SHP77 (cell line): ENCODE measurements at regions not wholly inside any gene's neighbourhood (a gene's known extent, or its start where the extent isn't known, plus 50 kb on each side); places are given as distances from the start of the nearest gene placed in this dataset.
"Not testable (repeated sequence)": the region's sequence is repeated elsewhere in the genome, so short reads cannot be mapped to it uniquely, and the experiment has no call there.

Experiments used
- DNase-seq, 2 experiments: peaks; one replicate each; lab custom pipeline; 2025; lab: John Stamatoyannopoulos, UW

DNA sequence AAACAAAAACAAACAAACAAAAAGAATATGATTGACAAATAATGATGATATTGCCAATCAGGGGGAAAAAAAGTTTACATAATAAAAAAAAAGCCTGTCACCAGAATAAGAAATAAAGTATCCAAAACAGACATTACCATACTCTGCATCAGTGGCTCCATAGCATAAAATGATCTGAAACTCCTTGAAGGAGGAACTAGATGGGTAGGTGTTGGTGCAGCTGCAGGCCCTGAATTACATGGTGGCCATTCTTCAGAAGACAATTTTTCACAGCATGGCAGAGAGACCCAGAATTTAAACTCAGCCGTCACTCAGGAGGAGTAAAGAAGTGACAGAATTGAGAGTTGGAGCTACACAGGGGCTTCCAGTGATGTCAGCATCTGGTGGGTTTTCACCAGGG is 60.2 kb downstream of the GLUL start:
- DNase-seq = no peak

DNA sequence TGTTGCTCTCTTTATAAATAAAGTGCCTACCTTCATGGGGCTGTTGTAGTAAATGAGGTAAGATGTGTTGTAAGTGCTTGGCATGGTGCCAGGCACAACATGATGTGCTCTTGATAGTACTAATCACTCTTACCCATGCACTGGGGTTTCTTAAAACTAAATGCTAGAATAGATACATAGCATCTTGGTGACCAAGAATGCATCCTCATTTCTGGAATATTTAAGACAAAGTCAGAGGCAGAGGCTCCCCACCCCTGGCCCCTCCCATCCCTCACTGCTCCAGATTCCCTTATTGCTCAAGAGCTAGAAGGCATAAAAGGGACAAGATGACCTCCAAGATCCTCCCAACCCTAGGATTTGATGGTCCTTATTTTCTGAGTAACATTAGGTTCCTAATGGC is 61.3 kb downstream of the GLUL start:
- DNase-seq = no peak

GRCh38 chr1:182329471-182329870 is 62.1 kb downstream of the GLUL start:
- no peak for DNase-seq

- no peak for DNase-seq
Measured at GRCh38 chr1:182328591-182328990, 63.0 kb downstream of the GLUL start.

DNA sequence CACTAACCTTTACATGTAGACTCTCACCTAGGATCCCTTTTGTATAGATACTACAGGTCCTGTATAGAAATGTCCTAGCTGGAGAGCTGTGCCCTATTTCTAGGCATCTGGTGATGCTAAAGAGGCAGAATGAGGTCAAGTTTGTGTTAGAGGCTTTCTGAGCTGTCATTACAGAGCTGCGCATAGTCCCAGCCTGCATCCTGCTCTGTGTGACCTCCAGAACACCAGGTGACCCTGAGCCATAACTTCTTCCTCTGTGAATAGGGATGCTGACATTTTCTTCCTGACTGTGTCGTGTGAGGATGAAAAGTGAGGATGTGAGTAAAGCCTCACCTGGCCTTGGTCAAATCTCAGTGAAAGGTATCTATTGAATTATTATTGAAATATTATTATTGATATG is 66.3 kb downstream of the GLUL start:
- DNase-seq = no peak

DNA sequence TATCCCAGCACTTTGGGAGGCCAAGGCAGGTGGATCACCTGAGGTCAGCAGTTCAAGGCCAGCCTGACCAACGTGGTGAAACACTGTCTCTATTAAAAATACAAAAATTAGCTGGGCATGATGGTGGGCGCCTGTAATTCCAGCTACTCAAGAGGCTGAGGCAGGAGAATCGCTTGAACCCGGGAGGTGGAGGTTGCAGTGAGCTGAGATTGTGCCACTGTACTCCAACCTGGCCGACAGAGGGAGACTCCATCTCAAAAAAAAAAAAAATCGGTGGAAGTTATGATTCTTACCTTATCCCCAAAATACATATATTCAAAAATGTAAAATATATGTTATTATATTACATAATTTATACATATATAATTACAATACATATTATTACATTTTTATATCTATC is 70.1 kb downstream of the GLUL start:
- not testable (repeated sequence) for DNase-seq

DNA sequence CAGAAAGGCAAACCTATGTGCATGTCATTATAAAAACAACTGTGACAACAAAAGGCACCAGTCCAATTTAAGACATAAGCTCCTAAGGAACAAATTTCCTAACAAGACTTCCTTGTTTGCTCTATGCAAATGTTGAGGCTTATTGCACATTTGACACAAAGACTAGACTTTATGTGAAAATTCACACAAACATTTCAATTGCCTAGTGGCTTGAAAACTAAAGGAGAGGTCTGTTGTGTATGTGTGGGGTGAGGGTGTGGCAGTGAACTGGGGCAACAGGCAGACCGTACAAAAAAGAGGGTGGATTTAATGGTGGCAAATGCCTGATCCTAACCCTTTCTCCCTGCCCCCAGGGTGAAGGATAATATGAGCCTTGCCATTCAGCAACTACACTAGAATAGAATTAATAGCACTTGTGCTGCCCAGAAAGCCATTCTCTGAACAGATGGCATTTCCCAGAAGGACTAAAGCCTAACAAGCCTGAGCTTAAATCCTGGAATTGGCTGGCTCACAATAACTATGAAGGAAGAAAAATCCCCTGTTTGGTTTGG is 73.9 kb downstream of the GLUL start:
- DNase-seq = no peak

GRCh38 chr1:182316454-182316853 is 75.1 kb downstream of the GLUL start:
- not testable (repeated sequence) for DNase-seq

GRCh38 chr1:182315167-182315556 is 76.4 kb downstream of the GLUL start:
- no peak for DNase-seq

DNA sequence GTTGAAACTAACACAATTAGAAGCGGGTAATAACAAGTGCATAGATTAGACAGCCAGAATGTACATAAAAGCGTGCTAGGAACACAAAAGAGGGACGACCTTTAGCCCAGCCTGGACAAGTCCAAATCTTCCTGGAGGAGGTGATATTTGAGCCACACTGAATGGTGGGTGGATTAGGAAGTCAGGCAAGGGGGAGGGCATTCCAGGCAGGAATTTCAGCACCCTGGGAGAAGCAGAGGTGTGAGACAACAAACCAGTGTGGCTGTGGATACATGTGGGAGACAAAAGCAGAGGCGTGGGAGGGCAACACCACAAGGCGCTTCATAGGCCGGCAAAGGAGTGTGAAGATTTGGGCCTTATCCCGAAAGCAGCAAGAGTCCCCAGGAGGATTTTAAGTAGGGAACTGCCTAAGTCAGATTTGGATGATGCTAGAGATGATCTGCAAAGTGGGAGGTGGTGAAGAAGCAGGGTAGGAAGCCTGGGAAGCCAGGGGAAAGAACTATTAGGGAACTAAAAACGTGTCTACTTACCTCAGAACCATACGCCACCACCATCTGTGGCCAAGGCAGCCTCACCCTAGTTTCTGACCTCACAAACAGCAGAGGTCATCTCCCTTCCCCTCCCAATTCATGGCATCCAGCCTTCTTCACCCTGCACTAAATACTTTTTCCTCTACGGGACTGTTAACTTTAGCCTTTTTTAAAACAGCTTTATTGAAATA is 81.8 kb downstream of the GLUL start:
- DNase-seq = no peak

DNA sequence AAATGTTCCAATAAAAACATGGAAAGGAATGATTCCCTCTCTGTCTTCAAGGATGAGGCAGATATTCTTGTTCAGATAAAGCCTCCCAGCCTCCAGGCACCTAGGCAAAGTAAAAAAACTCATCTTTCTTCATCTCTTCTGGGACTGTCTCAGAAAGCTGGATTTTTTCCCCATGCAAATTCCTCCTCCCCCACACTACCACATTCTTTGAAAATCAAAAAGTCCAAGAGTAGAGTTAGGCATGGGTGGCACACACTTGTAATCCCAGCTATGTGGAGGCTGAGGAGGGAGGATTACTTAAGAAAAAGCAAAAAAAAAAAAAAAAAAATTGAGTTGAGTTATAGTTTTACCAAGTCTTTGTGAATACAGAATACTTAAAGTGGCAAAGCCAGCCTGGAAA is 82.8 kb downstream of the GLUL start:
- DNase-seq = no peak

- not testable (repeated sequence) for DNase-seq
Measured at GRCh38 chr1:182307486-182307885, 84.1 kb downstream of the GLUL start.

GRCh38 chr1:182305861-182306260 is 85.7 kb downstream of the GLUL start:
- DNase-seq = no peak

GRCh38 chr1:182304627-182305026 is 87.0 kb downstream of the GLUL start:
- no peak for DNase-seq

- DNase-seq = no peak
Measured at GRCh38 chr1:182304218-182304617, 87.4 kb downstream of the GLUL start.

- no peak for DNase-seq
Measured at GRCh38 chr1:182303778-182304177, 87.8 kb downstream of the GLUL start.

DNA sequence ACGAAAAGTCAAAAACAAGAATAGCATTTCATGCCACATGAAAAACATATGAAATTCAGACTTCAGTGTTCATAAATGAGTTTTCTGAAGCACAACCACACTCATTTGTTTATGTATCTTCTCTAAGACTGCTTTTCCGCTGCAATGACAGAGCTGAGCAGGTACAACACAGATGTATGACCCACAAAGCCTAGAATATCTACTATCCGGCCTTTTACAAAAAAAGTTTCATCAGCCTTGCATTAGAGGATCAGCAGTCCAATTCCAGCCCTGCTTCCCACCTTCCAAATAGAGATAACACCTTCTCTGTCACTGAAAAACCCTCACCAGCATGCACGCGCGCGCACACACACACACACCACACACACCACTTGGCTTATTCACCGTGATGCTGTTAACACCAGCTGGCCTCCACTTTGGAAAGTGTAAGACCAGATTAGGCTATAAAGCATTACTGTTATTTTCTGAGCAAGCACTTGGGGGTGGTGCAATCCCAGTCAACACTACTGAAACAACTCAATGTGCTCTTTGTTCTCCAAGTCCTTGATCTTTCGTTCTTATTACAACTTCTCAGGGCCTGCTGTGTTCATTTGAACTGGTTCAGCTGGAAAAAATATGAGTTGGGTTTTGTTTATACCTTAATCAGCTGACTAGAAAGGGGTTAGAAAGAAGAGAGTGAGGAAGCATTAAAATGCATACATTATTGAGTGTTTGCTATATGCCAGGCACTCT is 90.0 kb downstream of the GLUL start:
- no peak for DNase-seq

DNA sequence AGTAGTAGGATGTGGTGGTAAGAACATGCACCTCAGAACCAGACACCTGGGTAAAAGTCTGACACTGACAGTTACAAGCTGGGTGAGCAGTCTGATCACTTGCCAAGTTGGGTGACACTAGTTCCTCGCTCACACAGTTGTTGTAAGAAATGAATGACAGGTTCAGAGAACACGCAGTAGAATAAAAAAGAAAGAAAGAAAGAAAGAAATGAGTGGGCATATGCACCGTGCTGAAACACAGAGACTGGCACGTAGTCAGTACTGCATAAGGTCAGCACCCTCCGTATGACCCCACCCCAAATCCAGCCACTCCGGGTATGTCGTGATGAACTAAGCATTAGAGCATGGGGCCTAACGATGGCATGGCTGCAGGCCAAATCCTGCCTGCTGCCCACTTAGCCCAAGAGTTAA is 90.6 kb downstream of the GLUL start:
- no peak for DNase-seq

GRCh38 chr1:182299728-182300616 is 91.6 kb downstream of the GLUL start:
- DNase-seq = no peak

GRCh38 chr1:182299054-182299727 is 92.4 kb downstream of the GLUL start:
- DNase-seq = not testable (repeated sequence)

DNA sequence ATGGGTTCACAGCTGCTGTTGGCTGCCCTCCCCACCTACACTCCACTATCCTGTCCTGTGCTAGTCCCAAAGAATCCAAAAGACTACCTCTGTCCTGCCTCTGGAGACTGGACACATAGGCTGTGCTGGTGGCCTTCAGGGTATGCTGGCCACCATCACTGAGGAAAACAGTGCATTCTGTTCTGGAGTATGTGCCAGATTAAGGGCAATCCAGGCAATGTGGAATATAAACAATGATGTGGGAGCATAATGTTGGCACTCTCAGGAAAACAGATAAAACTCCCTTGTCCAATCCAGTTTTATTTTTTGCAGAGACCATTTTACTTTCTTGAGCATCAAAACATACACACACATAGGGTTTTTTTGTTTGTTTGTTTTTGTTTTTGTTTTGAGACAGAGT is 94.3 kb downstream of the GLUL start:
- DNase-seq = no peak

GRCh38 chr1:182295697-182296096 is 95.9 kb downstream of the GLUL start:
- no peak for DNase-seq
